Rectal smooth muscle tissue (tissue), 1 donor: ENCODE measurements at regions not wholly inside any gene's neighbourhood (a gene's known extent, or its start where the extent isn't known, plus 50 kb on each side); places are given as distances from the start of the nearest gene placed in this dataset.
"Not testable (repeated sequence)": the region's sequence is repeated elsewhere in the genome, so short reads cannot be mapped to it uniquely, and the experiment has no call there.

Experiments used
- H3K27ac ChIP-seq: one replicate; pipeline ENCODE4 v1.7.0; 2013; ENCODE audit warnings: low read depth, low read length, inconsistent platforms
- H3K27me3 ChIP-seq: one replicate; pipeline ENCODE4 v1.7.0; 2013; ENCODE audit warnings: low read length; ENCODE audit not compliant: control insufficient read depth, insufficient read depth
- H3K36me3 ChIP-seq: one replicate; pipeline ENCODE4 v1.7.0; 2013; ENCODE audit warnings: low read length; ENCODE audit not compliant: control insufficient read depth, insufficient read depth
- H3K4me1 ChIP-seq: one replicate; pipeline ENCODE4 v1.7.0; 2013; ENCODE audit warnings: low read length; ENCODE audit not compliant: control insufficient read depth, insufficient read depth
- H3K4me3 ChIP-seq: one replicate; pipeline ENCODE4 v1.7.0; 2013; ENCODE audit warnings: low read length
- H3K9ac ChIP-seq: one replicate; pipeline ENCODE4 v1.7.0; 2013; ENCODE audit warnings: low read length

GRCh38 chr9:65409471-65409980 lies 124.5 kb upstream of the FOXD4L5 start:
- H3K4me1 ChIP-seq, result no peaks in the 10 kb centered on the region
- H3K4me3 ChIP-seq, result no peak overlapping the region
- H3K27ac ChIP-seq, result no peak overlapping the region
- no peaks in the 10 kb centered on the region for H3K36me3 ChIP-seq
- no peaks in the 10 kb centered on the region for H3K27me3 ChIP-seq
- H3K9ac ChIP-seq, result no peak overlapping the region

GRCh38 chr9:65408806-65409205 lies 123.8 kb upstream of the FOXD4L5 start:
- H3K4me3 ChIP-seq, H3K27me3 ChIP-seq, H3K4me1 ChIP-seq, H3K27ac ChIP-seq, H3K36me3 ChIP-seq, H3K9ac ChIP-seq: not testable (repeated sequence)

GRCh38 chr9:65406625-65407024 lies 121.6 kb upstream of the FOXD4L5 start:
- H3K9ac ChIP-seq, H3K36me3 ChIP-seq, H3K4me3 ChIP-seq, H3K27ac ChIP-seq, H3K4me1 ChIP-seq, H3K27me3 ChIP-seq: not testable (repeated sequence)

GRCh38 chr9:65405766-65406165 lies 120.8 kb upstream of the FOXD4L5 start:
- not testable (repeated sequence) for H3K27me3 ChIP-seq, H3K36me3 ChIP-seq, H3K4me3 ChIP-seq, H3K9ac ChIP-seq, H3K4me1 ChIP-seq, H3K27ac ChIP-seq

- Histone ChIP-seq H3K4me3 (no peak overlapping the region), H3K27me3 (no peaks in the 10 kb centered on the region), H3K9ac (no peak overlapping the region), H3K4me1 (no peaks in the 10 kb centered on the region), H3K27ac (no peak overlapping the region), H3K36me3 (no peaks in the 10 kb centered on the region)
These were observed 120.2 kb upstream of the FOXD4L5 start for GRCh38 chr9:65405253-65405652.

- H3K4me3 ChIP-seq, result no peak overlapping the region
- no peak overlapping the region for H3K9ac ChIP-seq
- no peaks in the 10 kb centered on the region for H3K27me3 ChIP-seq
- H3K27ac ChIP-seq, result no peak overlapping the region
- H3K36me3 ChIP-seq, result no peaks in the 10 kb centered on the region
- no peaks in the 10 kb centered on the region for H3K4me1 ChIP-seq
These were observed 119.4 kb upstream of the FOXD4L5 start for GRCh38 chr9:65404232-65405006.

GRCh38 chr9:65403721-65404120 lies 118.7 kb upstream of the FOXD4L5 start:
- H3K27ac ChIP-seq, result no peak overlapping the region
- no peaks in the 10 kb centered on the region for H3K36me3 ChIP-seq
- no peaks in the 10 kb centered on the region for H3K4me1 ChIP-seq
- H3K4me3 ChIP-seq, result no peak overlapping the region
- no peaks in the 10 kb centered on the region for H3K27me3 ChIP-seq
- H3K9ac ChIP-seq, result no peak overlapping the region

GRCh38 chr9:65403072-65403471 lies 118.1 kb upstream of the FOXD4L5 start:
- not testable (repeated sequence) for H3K4me1 ChIP-seq, H3K36me3 ChIP-seq, H3K27me3 ChIP-seq, H3K4me3 ChIP-seq, H3K27ac ChIP-seq, H3K9ac ChIP-seq

GRCh38 chr9:65402206-65402870 lies 117.3 kb upstream of the FOXD4L5 start:
- H3K4me1 ChIP-seq, H3K36me3 ChIP-seq, H3K4me3 ChIP-seq, H3K9ac ChIP-seq, H3K27ac ChIP-seq, H3K27me3 ChIP-seq: not testable (repeated sequence)

- H3K27ac ChIP-seq, H3K9ac ChIP-seq, H3K4me1 ChIP-seq, H3K36me3 ChIP-seq, H3K27me3 ChIP-seq, H3K4me3 ChIP-seq: not testable (repeated sequence)
These were observed 116.5 kb upstream of the FOXD4L5 start for GRCh38 chr9:65401456-65402045.

- Histone ChIP-seq H3K4me1 (no peaks in the 10 kb centered on the region), H3K4me3 (no peak overlapping the region), H3K36me3 (no peaks in the 10 kb centered on the region), H3K27me3 (no peaks in the 10 kb centered on the region), H3K27ac (no peak overlapping the region), H3K9ac (no peak overlapping the region)
These were observed 115.9 kb upstream of the FOXD4L5 start for GRCh38 chr9:65400886-65401285.

GRCh38 chr9:65397763-65398719 lies 113.0 kb upstream of the FOXD4L5 start:
- not testable (repeated sequence) for H3K4me3 ChIP-seq, H3K9ac ChIP-seq, H3K36me3 ChIP-seq, H3K27me3 ChIP-seq, H3K27ac ChIP-seq, H3K4me1 ChIP-seq
